Fibroblast of skin of right biceps (primary cell): ENCODE measurements at regions not wholly inside any gene's neighbourhood (a gene's known extent, or its start where the extent isn't known, plus 50 kb on each side); places are given as distances from the start of the nearest gene placed in this dataset.
"Not testable (repeated sequence)": the region's sequence is repeated elsewhere in the genome, so short reads cannot be mapped to it uniquely, and the experiment has no call there.

Source experiments
- DNase-seq: peaks from one replicate; pipeline ENCODE4 v3.0.0-alpha.2; 2013

GRCh38 chr1:187847531-187847930 is 1018.8 kb downstream of the PLA2G4A start:
- DNase-seq, result no peak

- DNase-seq, result no peak
Measured at GRCh38 chr1:187848321-187848720, 1019.6 kb downstream of the PLA2G4A start.

- not testable (repeated sequence) for DNase-seq
Measured at GRCh38 chr1:187850146-187850545, 1021.4 kb downstream of the PLA2G4A start.

- DNase-seq, result no peak
Measured at GRCh38 chr1:187853505-187853904, 1024.8 kb downstream of the PLA2G4A start.

- DNase-seq, result no peak
Measured at GRCh38 chr1:187854457-187854856, 1025.7 kb downstream of the PLA2G4A start.

GRCh38 chr1:187862506-187862905 is 1033.8 kb downstream of the PLA2G4A start:
- DNase-seq, result no peak

GRCh38 chr1:187870552-187870951 is 1041.8 kb downstream of the PLA2G4A start:
- DNase-seq, result no peak

- peak; percentile 0 for DNase-seq
Measured at GRCh38 chr1:187871177-187871845, 1042.6 kb downstream of the PLA2G4A start.

- no peak for DNase-seq
Measured at GRCh38 chr1:187872550-187872949, 1043.8 kb downstream of the PLA2G4A start.

- no peak for DNase-seq
Measured at GRCh38 chr1:187873126-187873525, 1044.4 kb downstream of the PLA2G4A start.

GRCh38 chr1:187876775-187877174 is 1048.0 kb downstream of the PLA2G4A start:
- DNase-seq, result no peak

GRCh38 chr1:187877220-187877619 is 1048.5 kb downstream of the PLA2G4A start:
- no peak for DNase-seq

- no peak for DNase-seq
Measured at GRCh38 chr1:187878883-187879282, 1050.1 kb downstream of the PLA2G4A start.

- no peak for DNase-seq
Measured at GRCh38 chr1:187883356-187883755, 1054.6 kb downstream of the PLA2G4A start.

- DNase-seq, result no peak
Measured at GRCh38 chr1:187891993-187892682, 1063.4 kb downstream of the PLA2G4A start.

- DNase-seq, result no peak
Measured at GRCh38 chr1:187892683-187893039, 1063.9 kb downstream of the PLA2G4A start.

- no peak for DNase-seq
Measured at GRCh38 chr1:187893471-187893870, 1064.7 kb downstream of the PLA2G4A start.

- no peak for DNase-seq
Measured at GRCh38 chr1:187894349-187894748, 1065.6 kb downstream of the PLA2G4A start.

- DNase-seq, result peak; percentile 30
Measured at GRCh38 chr1:187903223-187903622, 1074.5 kb downstream of the PLA2G4A start.

- no peak for DNase-seq
Measured at GRCh38 chr1:187909382-187909781, 1080.6 kb downstream of the PLA2G4A start.

GRCh38 chr1:187911820-187912219 is 1083.1 kb downstream of the PLA2G4A start:
- DNase-seq, result no peak

- no peak for DNase-seq
Measured at GRCh38 chr1:187920976-187921375, 1092.2 kb downstream of the PLA2G4A start.

- no peak for DNase-seq
Measured at GRCh38 chr1:187921426-187921825, 1092.7 kb downstream of the PLA2G4A start.

- no peak for DNase-seq
Measured at GRCh38 chr1:187922255-187922654, 1093.5 kb downstream of the PLA2G4A start.

- DNase-seq, result no peak
Measured at GRCh38 chr1:187924252-187924651, 1095.5 kb downstream of the PLA2G4A start.
